WTC11 (cell line): ENCODE measurements at regions not wholly inside any gene's neighbourhood (a gene's known extent, or its start where the extent isn't known, plus 50 kb on each side); places are given as distances from the start of the nearest gene placed in this dataset.

Experiments
- ATAC-seq: fragments of 200-7000 bp; cut with Tn5 transposase; 2 replicates; pipeline ENCODE4 v1.10.0; 2021; ENCODE audit warnings: mild to moderate bottlenecking, moderate library complexity
- CTCF ChIA-PET: fragments of 300-600 bp; sonication (Branson Sonifier 250); formaldehyde crosslinking; loops from one replicate; lab custom pipeline; 2021; ENCODE audit warnings: antibody characterized with exemption; lab: Charles Lee
- POLR2A ChIA-PET: fragments of 350-600 bp; sonication (Branson Sonifier 250); formaldehyde crosslinking; loops from one replicate; lab custom pipeline; 2021; ENCODE audit warnings: antibody characterized with exemption; lab: Charles Lee
- DNase-seq: peaks from one replicate; pipeline ENCODE4 v3.0.0; 2021; ENCODE audit warnings: low spot score
- H3K27ac Mint-ChIP-seq: 2 replicates; pipeline ENCODE4 v1.8.0; 2021; ENCODE audit warnings: mixed read lengths
- H3K27me3 Mint-ChIP-seq: 2 replicates; pipeline ENCODE4 v1.8.0; 2021; ENCODE audit warnings: low read depth, mild to moderate bottlenecking, moderate library complexity, mixed read lengths
- H3K36me3 Mint-ChIP-seq: 2 replicates; pipeline ENCODE4 v1.8.0; 2021; ENCODE audit warnings: mixed read lengths
- H3K4me1 Mint-ChIP-seq: 2 replicates; pipeline ENCODE4 v1.8.0; 2022; ENCODE audit warnings: mixed read lengths
- H3K4me3 Mint-ChIP-seq: 2 replicates; pipeline ENCODE4 v1.8.0; 2021; ENCODE audit warnings: mild to moderate bottlenecking, moderate library complexity, mixed read lengths
- H3K9me3 Mint-ChIP-seq: 2 replicates; pipeline ENCODE4 v1.8.0; 2021; ENCODE audit warnings: mixed read lengths
- ATF3 ChIP-seq: sonication (generic); formaldehyde crosslinking; conservative IDR thresholded peaks from 2 replicates; pipeline ENCODE4 v1.8.1; 2022; ENCODE audit warnings: mild to moderate bottlenecking, missing genetic modification reagents
- ATF6 ChIP-seq: sonication (generic); formaldehyde crosslinking; IDR thresholded peaks from 2 replicates; pipeline ENCODE4 v1.8.1; 2023; ENCODE audit warnings: mild to moderate bottlenecking, missing genetic modification reagents
- CREB1 ChIP-seq: sonication (generic); formaldehyde crosslinking; IDR thresholded peaks from 2 replicates; pipeline ENCODE4 v1.8.0; 2023; ENCODE audit warnings: mild to moderate bottlenecking, missing genetic modification reagents
- ELF4 ChIP-seq: sonication (generic); formaldehyde crosslinking; IDR thresholded peaks from 2 replicates; pipeline ENCODE4 v1.8.1; 2022; ENCODE audit warnings: low read depth, mild to moderate bottlenecking, moderate library complexity, missing genetic modification reagents
- EMX1 ChIP-seq: fragments of 250-450 bp; sonication (Bioruptor Pico); IDR thresholded peaks from 2 replicates; pipeline ENCODE4 v1.8.0; 2021; ENCODE audit warnings: mild to moderate bottlenecking
- IRF2 ChIP-seq: sonication (generic); formaldehyde crosslinking; IDR thresholded peaks from 2 replicates; pipeline ENCODE4 v1.8.0; 2022; ENCODE audit warnings: low read depth, missing genetic modification reagents, borderline replicate concordance
- MYBL2 ChIP-seq: sonication (generic); formaldehyde crosslinking; IDR thresholded peaks from 2 replicates; pipeline ENCODE4 v1.8.1; 2023; ENCODE audit warnings: mild to moderate bottlenecking, moderate library complexity, missing genetic modification reagents
- NFATC4 ChIP-seq: fragments of 250-450 bp; sonication (Bioruptor Pico); IDR thresholded peaks from 2 replicates; pipeline ENCODE4 v1.9.0; 2021; ENCODE audit warnings: mild to moderate bottlenecking
- PRDM15 ChIP-seq: sonication (generic); formaldehyde crosslinking; IDR thresholded peaks from 2 replicates; pipeline ENCODE4 v1.8.0; 2022; ENCODE audit warnings: missing genetic modification reagents
- RELA ChIP-seq: sonication (generic); formaldehyde crosslinking; IDR thresholded peaks from 2 replicates; pipeline ENCODE4 v1.8.1; 2022; ENCODE audit warnings: missing genetic modification reagents, mild to moderate bottlenecking, borderline replicate concordance
- RORB ChIP-seq: fragments of 250-450 bp; sonication (Bioruptor Pico); IDR thresholded peaks from 2 replicates; pipeline ENCODE4 v1.9.0; 2021; ENCODE audit warnings: mild to moderate bottlenecking
- SMAD4 ChIP-seq: sonication (generic); formaldehyde crosslinking; IDR thresholded peaks from 2 replicates; pipeline ENCODE4 v1.8.0; 2022; ENCODE audit warnings: mild to moderate bottlenecking, missing genetic modification reagents
- TEAD4 ChIP-seq: sonication (generic); formaldehyde crosslinking; IDR thresholded peaks from 2 replicates; pipeline ENCODE4 v1.8.0; 2022; ENCODE audit warnings: mild to moderate bottlenecking, missing genetic modification reagents
- ZNF396 ChIP-seq: fragments of 250-450 bp; sonication (Bioruptor Pico); IDR thresholded peaks from 2 replicates; pipeline ENCODE4 v1.8.0; 2021; ENCODE audit warnings: mild to moderate bottlenecking, moderate library complexity, borderline replicate concordance
- ZNF423 ChIP-seq: fragments of 250-450 bp; sonication (Bioruptor Pico); IDR thresholded peaks from 2 replicates; pipeline ENCODE4 v2.1.2; 2022; ENCODE audit warnings: mild to moderate bottlenecking, moderate library complexity
- TF ChIP-seq, protein P1 (sequence below): sonication (generic); formaldehyde crosslinking; IDR thresholded peaks from 2 replicates; pipeline ENCODE4 v1.8.0; 2022; ENCODE audit warnings: mild to moderate bottlenecking, missing genetic modification reagents

- POLR2A ChIA-PET: no interaction called here
- 0 out of 2 replicates have a peak, but pooled peaks cover 2% of the 10 kb centered on the region for H3K4me1 Mint-ChIP-seq
- H3K27me3 Mint-ChIP-seq: no peaks in the 10 kb centered on the region
- no peak for TF ChIP-seq ZNF423 (CRISPR knock-in tag)
- TF ChIP-seq SMAD4 (CRISPR knock-in tag): no peak
- no peak for TF ChIP-seq ELF4 (CRISPR knock-in tag)
- no peak for TF ChIP-seq EMX1 (CRISPR knock-in tag)
- TF ChIP-seq MYBL2: no peak
- no peak for TF ChIP-seq PRDM15 (CRISPR knock-in tag)
- TF ChIP-seq ZNF396 (CRISPR knock-in tag): no peak
- TF ChIP-seq, all 79 proteins: peak for 0
- no peak overlapping the region for H3K27ac Mint-ChIP-seq
- no peaks in the 10 kb centered on the region for H3K9me3 Mint-ChIP-seq
- no peaks in the 10 kb centered on the region for H3K36me3 Mint-ChIP-seq
- DNase-seq (no peak), ATAC-seq (no peak)
- CTCF ChIA-PET: interaction anchor here (1.0 kb wide), 2 partner anchors 30 to 162 kb away, joined by 3 to 4 read pairs; no protein-coding TSS in a partner anchor
- H3K4me3 Mint-ChIP-seq: no peak overlapping the region
These were observed 161.3 kb downstream of the OLFM1 start for GRCh38 chr9:135248721-135249120.

DNA sequence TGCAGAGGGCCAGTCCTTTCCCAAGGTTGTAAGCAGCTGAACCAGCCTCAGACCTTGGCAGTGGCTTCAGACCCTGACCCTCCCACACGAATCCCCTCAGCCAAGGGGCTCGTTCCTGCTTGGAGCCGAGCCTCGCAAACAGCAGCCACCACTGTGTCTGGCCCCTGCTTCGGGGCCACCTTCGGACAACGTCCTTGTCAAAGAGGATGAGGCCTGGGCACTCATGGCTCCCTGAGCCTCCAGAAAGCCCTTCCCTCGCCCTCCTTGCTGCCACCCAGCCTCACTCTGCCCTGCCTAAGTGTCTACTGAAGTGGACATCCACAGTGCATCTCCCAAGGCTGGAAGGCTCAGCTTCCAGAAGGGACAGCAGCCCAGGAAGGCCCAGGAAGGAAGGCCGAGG is 161.7 kb downstream of the OLFM1 start:
- Mint-ChIP-seq H3K27me3 (no peaks in the 10 kb centered on the region), H3K27ac (no peak overlapping the region), H3K4me3 (no peak overlapping the region), H3K36me3 (no peaks in the 10 kb centered on the region), H3K9me3 (no peaks in the 10 kb centered on the region), H3K4me1 (0 out of 2 replicates have a peak, but pooled peaks cover 2% of the 10 kb centered on the region)
- POLR2A ChIA-PET: no interaction called here
- ATAC-seq: no peak
- CTCF ChIA-PET: no interaction called here
- no peak for DNase-seq
- TF ChIP-seq RORB (no peak), ZNF423 (CRISPR knock-in tag) (no peak), EMX1 (CRISPR knock-in tag) (no peak)

- H3K4me1 Mint-ChIP-seq: 0 out of 2 replicates have a peak, but pooled peaks cover 2% of the 10 kb centered on the region
- no peak for ATAC-seq
- TF ChIP-seq ATF6 (CRISPR knock-in tag) (no peak), NFATC4 (no peak), SMAD4 (CRISPR knock-in tag) (no peak), IRF2 (CRISPR knock-in tag) (no peak), TEAD4 (CRISPR knock-in tag) (no peak), ZNF423 (CRISPR knock-in tag) (no peak), RELA (no peak), ATF3 (CRISPR knock-in tag) (no peak), CREB1 (CRISPR knock-in tag) (no peak)
- TF ChIP-seq, protein P1, sequence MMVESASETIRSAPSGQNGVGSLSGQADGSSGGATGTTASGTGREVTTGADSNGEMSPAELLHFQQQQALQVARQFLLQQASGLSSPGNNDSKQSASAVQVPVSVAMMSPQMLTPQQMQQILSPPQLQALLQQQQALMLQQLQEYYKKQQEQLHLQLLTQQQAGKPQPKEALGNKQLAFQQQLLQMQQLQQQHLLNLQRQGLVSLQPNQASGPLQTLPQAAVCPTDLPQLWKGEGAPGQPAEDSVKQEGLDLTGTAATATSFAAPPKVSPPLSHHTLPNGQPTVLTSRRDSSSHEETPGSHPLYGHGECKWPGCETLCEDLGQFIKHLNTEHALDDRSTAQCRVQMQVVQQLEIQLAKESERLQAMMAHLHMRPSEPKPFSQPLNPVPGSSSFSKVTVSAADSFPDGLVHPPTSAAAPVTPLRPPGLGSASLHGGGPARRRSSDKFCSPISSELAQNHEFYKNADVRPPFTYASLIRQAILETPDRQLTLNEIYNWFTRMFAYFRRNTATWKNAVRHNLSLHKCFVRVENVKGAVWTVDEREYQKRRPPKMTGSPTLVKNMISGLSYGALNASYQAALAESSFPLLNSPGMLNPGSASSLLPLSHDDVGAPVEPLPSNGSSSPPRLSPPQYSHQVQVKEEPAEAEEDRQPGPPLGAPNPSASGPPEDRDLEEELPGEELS (CRISPR knock-in tag): no peak
- TF ChIP-seq, all 79 proteins: peak for 0
- H3K9me3 Mint-ChIP-seq: no peaks in the 10 kb centered on the region
- CTCF ChIA-PET: no interaction called here
- POLR2A ChIA-PET: no interaction called here
- no peak overlapping the region for H3K27ac Mint-ChIP-seq
- DNase-seq: no peak
- no peaks in the 10 kb centered on the region for H3K36me3 Mint-ChIP-seq
- H3K27me3 Mint-ChIP-seq: no peaks in the 10 kb centered on the region
- H3K4me3 Mint-ChIP-seq: no peak overlapping the region
These were observed 162.2 kb downstream of the OLFM1 start for GRCh38 chr9:135249711-135250110.
